Fibroblast of gingiva (primary cell): ENCODE measurements at regions not wholly inside any gene's neighbourhood (a gene's known extent, or its start where the extent isn't known, plus 50 kb on each side); places are given as distances from the start of the nearest gene placed in this dataset.
A peak's percentile ranks its signal among the peaks of the same experiment; 100 is the strongest.
"Not testable (repeated sequence)": the region's sequence is repeated elsewhere in the genome, so short reads cannot be mapped to it uniquely, and the experiment has no call there.

Experiments used
- DNase-seq: peaks from one replicate; pipeline ENCODE4 v3.0.0-alpha.2; 2011; ENCODE audit warnings: low read depth

DNA sequence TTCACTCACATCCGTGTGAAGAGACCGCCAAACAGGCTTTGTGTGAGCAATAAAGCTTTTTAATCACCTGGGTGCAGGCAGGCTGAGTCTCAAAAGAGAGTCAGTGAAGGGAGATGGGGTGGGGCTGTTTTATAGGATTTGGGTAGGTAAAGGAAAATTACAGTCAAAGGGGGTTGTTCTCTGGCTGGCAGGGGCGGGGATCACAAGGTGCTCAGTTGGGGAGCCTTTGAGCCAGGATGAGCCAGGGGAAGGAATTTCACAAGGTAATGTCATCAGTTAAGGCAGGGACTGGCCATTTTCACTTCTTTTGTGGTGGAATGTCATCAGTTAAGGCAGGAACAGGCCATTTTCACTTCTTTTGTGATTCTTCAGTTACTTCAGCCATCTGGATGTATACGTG is 210.3 kb upstream of the ELL2 start:
- DNase-seq: not testable (repeated sequence)

DNA sequence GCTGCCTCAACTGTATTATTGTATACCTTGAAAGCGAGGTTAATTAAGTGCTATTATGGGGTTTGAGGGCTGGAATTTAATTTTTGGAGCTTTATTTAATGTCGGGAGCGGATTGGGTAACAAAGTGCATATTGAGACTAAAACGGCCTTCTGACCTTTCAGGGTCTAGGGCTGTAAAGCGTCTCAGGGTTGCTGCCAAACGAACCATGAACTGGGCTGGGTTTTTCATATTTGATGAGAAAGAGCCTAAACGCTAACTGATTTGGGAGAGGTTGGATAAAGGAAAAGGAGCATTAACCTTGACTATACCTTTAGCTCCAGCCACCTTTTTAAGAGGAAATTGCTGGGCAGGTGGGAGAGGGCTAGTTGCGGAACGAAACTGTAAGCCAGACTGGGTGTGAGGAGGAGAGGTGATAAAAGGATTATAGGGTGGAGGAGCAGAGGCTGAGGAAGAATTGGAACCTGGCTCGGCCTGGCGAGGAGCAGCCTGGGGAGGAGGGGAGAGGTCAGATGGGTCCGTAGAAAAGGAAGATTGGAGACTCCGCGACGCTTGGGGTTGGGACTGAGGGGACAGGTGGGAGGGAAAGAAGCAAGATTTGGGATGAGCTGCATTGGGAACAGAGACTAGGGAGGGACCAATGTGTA is 209.0 kb upstream of the ELL2 start:
- DNase-seq: not testable (repeated sequence)

DNA sequence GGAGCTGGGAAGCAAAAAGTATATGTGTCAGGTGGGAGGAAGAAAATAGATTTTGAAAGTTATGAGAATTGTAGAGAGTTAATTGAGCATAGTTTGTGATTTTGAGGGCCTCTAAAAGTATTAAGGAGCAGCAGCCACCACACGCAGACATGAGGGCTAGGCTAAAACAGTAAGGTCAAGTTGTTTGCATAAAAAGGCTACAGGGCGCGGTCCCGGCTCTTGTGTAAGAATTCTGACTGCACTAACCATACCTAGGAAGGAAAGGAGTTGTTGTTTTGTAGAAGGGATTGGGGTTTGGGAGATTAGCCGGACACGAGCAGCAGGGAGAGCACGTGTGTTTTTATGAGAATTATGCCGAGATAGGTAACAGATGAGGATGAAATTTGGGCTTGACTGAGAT is 207.2 kb upstream of the ELL2 start:
- not testable (repeated sequence) for DNase-seq

DNA sequence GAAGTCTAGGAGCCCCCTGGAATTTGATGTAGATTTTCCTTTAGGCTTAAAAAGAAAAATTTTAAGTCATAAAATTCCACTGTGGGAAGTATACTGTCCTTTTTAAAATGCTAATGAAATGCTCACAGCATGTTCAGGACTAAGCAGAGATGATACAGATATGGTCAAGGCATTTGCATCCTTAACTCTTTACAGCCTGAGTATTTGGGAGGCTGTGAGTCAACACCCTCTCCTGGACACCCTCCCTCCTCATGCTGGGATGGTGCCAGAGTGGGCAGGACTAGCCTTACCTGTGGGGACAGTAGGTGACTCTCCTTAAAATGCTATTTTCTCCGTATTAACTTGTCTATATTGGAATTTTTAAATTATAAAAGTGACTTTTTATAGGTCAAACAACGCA is 197.4 kb upstream of the ELL2 start:
- DNase-seq: no peak

DNA sequence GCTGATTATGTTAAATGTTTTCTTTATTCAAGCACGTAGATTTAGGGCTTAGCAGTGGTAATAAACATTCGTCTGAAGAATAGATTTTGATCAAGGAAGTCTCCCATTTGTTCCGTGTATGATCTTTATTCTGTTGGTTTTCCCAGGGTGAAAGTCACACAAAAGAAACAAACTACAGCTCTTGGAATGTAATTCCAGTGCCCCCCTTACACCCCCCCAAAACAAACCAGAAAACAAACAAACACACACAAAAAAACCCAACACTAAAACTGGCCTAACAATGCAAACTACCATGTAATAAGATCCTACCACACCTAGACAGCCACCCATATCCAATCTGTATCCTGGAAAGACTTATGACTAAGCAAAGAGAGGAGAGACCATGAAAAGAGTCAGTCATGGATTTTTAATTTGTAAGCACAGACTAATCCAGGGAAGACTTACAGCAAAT is 196.2 kb upstream of the ELL2 start:
- DNase-seq: no peak

DNA sequence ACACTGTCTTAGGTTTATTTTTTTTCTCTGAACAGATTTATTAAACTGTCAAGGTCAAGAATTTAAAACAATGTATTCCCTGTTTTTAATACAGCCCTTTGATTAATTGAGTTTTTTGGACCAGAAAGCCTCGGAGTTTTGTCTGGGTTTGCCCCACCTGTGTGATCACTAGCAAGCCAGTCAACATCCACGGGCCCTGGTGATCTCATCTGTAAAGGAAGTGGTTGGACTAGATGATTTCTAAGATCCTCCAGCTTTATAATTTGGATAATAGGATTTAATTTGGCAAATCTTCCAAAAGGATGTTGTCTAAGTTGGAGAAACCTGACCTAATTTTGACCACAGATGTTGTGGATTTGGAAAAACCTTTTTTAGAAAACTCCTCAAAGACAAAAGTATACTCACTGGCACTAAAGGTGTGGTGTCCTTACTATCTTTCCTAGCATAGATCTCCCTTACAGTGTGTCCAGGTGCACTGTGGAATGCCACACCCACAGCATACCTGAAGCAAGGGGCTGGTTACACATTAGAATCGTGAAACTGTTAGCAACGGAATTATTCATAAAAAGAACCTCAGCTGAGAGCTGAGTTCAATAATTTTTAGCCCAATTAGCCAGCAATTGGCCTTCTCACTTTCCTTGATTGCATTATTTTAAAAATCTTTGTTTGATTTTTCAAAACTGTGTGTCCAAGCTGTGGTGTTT is 195.6 kb upstream of the ELL2 start:
- no peak for DNase-seq

DNA sequence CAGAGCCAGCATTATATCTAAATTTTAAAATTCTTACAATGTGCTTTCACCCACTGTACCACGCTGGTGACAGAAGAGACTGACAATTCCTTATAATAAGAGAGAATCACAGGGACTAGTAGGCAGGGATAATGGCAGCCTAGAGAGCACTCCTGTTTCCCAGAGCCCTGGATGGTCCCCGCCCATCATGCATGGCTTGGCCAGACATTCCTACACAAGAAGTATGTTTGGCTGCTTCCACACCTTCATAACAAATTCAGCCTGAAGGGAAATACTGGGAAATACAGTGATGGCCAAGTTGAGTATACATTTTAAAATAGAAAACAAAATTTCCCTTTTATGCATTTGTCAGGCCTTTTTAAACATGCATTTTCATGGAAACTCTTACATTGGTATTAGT is 193.5 kb upstream of the ELL2 start:
- DNase-seq: no peak

DNA sequence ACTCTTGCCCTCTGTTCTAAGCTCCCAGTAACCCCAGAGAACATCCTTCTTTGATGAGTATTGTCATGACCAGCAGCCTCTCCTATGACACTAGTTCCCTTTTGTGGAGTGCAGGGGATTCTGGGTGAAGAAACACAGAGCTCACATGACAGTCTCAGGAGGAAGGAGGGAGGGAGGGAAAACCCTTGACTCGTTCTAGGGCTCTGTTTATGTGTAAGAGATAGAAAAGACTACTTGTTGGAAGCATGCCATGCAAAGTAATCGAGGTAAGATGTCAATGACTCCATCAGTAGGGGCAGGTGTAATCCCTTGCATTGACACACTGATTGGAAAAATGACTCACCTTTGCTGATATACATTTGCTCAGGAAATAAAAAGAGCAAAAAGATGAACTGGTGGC is 190.2 kb upstream of the ELL2 start:
- DNase-seq: no peak

DNA sequence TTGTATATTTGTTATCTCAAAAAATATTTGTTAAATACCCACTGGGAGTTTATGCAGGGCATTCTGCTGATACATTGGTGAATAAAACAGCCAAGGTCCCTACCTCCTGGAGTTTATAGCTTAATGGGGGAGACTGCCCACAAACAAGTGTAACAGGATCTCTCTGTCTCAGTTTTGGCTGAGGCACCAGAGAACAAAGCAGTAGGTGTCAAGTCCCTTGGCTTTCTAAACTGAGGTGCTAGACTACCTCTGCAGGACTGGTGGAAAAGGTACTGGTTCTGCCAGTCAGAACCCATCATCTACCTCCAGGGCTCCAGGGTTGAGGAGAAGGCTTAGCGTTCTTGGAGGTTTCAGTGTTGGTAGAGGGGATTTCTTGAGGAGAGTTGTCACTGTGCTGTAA is 188.4 kb upstream of the ELL2 start:
- no peak for DNase-seq

DNA sequence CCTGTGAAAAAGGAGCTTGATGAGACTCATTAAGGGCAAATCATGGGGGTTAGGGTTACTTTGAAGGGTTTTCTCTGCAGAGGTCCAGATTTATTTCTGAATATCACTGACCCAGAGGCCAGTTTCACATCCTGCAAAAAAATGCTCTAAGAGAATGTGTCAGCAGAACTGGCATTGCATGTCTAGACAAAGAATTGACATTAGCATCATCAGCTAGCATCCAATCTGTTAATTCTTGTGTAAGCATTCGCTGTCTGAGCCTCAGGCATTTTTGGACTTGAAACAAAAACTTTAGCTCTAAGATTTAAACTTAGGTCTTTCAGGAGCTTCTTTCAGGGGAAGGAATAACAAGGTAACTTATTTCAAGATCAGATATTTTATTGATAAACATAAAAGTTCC is 187.9 kb upstream of the ELL2 start:
- peak; percentile 70 for DNase-seq

DNA sequence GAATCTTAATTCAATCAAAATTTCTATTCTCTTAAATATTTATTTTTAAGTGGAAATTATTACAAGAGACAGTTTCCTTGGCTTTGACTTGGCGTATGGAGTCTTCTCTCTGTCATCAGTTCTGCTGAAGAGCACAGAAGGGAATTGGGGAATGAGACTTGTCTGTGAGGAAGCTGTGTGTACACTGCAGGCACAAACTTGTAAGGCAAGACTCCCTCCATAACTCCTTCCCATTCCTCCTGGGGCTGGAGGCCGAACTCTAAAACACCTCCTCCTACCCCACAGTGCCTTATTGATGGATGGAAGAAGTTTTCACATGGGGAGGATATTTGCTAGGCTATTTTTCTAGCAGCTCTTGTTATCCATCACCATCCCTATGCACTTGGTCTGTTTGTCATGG is 187.4 kb upstream of the ELL2 start:
- DNase-seq: no peak

DNA sequence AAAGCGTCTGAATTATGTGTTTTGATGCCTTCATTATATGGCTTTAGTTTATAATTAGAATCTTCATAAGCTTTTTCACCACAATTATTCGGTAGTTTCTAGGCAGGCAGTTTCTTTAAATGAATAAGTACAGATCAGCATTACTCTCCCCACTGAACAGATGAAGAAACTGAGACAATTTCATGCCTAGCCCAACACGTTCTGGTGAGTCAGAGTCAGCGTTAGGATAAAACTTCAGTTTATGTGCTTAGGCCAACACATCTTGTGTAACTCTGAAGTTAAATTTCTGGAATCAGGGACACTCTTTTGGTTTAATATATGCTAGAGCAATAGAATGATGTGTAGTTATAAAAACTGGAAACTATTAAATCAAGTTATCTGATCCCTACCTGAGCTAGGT is 186.7 kb upstream of the ELL2 start:
- no peak for DNase-seq

DNA sequence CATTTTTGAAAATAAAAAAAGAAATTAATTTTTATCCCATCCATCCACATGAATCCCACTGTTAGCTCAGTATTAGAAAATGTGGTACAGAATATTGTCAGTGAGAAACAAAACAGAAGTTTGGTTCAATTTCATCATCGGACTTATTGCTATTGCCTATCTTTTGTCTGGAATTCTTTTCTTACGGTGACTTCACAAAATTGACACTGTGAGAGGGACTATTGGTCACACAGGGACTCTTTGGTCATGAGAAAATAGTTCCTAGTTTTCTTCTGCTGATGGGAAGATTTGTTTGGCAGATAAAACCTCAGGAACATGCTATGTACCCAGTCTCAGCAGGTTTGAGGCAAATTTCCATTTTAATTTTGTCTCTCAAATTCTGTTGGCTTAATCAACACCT is 186.2 kb upstream of the ELL2 start:
- DNase-seq: no peak

DNA sequence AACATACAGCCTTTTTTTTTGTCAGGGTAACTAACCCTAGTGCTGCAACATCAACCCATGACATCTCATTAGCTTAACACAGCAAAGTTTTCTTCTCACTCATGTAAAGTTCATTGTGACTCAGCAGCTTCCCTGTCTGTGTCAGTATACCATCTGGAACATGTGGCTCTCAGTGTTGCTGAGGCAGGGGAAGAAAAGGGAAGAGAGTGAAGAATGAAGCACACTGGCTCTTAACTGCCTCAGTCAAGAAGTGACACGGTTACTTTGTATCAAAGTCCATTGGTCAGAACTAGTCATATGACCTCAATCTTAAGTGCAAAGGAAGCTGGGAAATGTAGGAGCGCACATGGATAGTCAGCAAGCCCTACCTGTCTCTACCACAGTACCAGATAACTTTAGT is 185.0 kb upstream of the ELL2 start:
- DNase-seq: peak; percentile 87

DNA sequence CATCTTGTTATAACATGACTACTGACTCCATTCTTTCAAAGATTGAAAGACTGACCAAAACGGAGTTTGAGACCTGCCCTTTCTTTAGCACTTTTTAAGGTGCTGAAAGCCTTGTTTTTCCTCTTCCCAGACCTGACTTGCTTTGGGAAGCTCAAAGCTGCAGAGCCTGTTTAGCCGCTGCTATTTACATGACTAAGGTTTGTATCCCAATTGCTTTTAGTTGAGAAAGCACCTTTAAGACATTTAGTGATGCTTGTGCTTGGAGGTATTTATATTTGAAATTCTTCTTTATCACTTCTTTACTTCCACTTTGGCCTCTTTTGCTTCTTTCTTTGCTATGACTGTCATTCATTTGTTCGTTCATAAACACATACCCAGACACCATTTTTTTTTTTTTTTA is 182.6 kb upstream of the ELL2 start:
- DNase-seq: no peak

DNA sequence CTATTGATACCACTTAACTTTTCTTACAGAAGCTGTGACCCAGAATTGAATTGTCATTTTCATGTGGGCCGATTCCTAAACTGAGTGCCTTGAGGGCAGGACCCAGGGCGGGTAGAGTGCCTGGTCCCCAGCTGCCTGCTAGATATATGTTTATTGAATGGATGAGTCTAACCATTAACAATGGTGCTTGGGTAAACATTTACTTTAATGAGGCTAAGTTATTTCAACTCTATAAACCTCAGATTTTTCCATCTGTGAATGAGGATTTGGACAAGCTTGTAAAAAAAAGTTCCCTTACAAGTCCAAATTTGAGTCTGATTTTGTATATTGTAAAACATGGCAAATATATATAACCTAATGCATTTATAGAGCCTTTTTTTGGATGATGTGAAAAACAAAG is 181.8 kb upstream of the ELL2 start:
- peak; percentile 22 for DNase-seq

DNA sequence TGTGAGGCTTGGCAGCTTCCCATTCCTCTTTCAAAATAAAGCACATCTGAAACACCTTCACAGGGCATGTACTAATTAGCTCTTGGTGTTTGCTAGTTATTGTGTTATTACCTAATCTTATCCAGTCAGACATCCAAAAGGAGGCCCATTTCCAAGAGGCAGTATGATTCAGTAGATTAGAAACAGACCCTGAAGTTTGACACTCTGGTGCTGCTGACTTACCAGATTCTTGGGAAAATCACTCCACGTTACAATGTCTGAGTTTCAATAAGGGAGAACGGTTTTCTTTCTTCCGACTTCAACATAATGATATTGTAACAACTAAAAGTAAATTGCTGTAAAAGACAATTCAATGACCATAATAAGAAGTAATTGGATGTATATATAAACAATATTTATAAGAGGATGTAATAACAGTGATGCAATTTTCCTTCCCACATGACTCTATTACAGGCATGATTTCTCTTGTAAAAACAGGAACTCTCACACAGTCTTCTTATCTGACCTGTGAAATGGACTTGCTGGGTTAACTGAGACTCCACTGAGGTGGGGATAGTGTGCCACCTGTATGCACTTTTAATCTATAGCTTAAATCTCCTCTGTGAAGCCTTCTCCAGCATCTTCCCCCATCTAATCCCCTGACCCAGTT is 181.3 kb upstream of the ELL2 start:
- peak; percentile 79 for DNase-seq

DNA sequence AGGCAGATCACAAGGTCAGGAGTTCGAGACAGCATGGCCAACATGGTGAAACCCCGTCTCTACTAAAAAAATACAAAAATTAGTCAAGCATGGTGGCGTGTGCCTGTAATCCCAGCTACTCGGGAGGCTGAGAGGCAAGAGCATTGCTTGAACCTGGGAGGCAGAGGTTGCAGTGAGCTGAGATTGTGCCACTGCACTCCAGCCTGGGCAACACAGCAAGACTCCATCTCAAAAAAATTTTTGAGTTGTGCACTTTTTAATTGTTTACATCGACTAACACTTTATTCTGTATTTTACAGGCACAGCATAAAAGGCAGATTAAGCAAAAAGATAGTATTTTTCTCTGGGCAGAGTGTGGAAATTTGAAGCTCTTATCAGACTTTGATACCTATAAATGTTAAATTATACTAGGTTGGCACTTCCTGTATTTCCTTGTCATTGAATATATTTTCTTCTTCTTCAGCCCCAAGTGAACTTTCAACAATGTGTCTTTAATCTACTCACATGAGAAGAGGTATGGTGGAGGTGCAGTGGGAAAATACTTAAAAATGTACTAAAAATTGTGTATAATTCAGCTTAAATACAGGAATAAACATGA is 180.6 kb upstream of the ELL2 start:
- no peak for DNase-seq

DNA sequence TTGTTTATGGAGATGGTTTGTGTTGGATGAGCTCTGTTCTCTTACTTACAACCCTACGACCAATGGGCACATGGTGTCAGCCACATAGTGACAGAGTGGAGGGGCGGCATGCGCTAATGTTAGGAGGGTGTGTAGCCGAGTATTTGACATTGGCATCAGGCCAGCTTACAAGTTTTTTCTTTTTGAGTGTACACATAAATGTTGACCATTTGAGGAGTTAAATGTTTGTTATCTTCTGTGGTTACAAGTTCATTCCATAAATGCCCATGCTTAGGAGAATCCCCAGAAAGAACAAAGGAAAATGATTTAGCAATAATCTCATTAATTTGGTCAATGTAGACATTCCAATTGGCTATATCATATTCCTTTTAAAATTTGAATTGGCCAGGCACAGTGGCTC is 180.1 kb upstream of the ELL2 start:
- DNase-seq: peak; percentile 15

DNA sequence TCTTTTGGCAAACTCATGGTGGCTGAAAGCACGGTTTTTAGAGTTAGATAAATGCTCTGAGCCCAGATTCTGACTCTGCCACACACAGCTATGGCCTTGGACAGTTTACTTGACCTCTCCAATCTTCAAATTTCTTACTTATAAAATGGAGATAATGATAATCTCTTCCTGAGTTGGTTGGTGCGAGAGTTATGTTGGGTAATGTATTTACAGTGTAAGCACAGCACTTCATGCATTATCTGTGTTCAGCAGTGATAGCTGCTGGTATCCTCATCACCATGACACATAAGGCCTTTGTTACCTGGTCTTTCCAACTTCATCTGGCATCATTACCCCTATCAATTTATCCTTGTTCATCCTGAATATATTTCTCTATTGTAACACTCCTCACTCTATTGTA is 178.8 kb upstream of the ELL2 start:
- DNase-seq: no peak

DNA sequence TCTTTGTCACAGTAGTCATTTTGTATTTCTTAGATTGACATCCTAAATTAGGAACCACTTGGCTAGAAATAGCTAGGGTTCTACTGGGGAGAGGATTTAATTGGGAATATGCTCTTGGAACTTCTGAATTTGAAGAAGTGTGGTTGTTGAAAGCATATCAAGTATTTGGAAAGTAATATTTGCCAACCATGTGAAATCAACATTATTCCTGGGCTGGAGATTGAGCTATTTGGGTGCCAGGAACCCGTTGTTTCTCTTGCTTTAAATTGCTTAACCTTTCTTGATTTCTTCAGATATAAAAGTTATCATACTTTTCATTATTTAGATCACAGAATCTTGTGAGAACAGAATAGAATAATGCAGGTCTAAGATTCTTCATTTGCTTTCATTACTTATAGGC is 178.4 kb upstream of the ELL2 start:
- DNase-seq: peak; percentile 41

DNA sequence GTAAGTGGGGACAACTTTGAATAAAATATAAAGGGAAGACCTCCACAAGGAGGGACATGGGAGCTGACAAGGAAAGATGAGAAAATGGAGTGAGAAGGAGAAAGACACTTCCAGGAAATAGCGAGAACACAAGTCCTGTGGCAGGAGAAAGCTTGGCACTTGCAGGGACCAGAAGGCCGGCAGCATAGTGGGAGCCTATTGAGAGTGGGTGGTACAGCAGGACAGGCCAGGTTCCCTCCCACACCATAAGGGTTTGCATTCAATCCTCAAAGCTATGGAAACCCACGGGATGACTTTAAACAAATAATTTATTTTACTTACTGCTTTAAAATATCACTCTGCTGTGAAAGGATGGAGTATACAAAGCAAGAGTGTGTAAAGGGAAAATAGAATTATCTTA is 173.2 kb upstream of the ELL2 start:
- no peak for DNase-seq
